GM12864 (cell line): ENCODE measurements at regions not wholly inside any gene's neighbourhood (a gene's known extent, or its start where the extent isn't known, plus 50 kb on each side); places are given as distances from the start of the nearest gene placed in this dataset.

Experiments
- DNase-seq: peaks from one replicate; pipeline ENCODE4 v3.0.0-alpha.2; 2011; ENCODE audit warnings: low read depth
- H3K4me3 ChIP-seq: 2 replicates; pipeline ENCODE4 v1.5.1; 2011; ENCODE audit warnings: mild to moderate bottlenecking, low read depth, low read length, control low read depth
- TF ChIP-seq, protein P1 (sequence below): IDR thresholded peaks from 2 replicates; pipeline ENCODE4 v1.5.1; 2011; ENCODE audit warnings: low read depth, mild to moderate bottlenecking, moderate library complexity, low read length, control low read depth, inconsistent platforms; ENCODE audit errors: missing control alignments

DNA sequence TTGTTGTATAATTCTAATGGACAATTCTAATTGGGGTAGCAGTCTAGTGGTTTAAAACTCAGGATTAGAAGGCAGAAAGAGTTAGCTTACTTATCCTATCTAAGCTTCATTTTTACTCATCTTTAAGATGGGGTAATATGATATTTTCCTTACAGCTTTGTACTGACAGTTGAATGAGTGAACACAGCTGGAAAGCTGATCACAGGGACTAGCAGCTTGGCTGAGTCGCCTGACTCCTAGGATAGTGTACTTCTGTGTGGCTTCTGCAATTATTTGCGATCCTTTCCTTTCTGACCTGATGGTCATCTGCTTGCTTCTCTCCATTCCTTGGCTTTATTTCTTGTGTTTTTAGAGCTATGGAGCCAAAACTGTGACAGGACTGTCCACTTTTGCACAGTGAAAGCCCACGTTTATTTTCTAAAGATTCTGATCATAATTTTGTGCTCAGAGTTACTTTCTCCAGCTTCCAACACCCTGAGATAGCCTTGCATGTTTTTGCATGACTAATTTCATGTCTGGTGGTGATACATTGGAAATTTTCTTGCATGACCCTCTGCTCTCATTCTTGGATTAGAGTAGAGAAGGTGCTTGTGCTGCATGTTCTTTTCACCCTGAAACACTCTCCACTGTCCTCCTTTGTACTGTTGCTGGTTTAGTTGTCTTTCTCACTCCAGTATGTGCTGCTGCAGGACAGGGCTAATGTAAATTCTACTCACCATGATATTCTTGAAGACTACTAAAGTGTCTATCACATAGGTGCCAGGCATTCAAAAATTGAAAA is 377.0 kb upstream of the ATP2B1 start:
- TF ChIP-seq, protein P1, sequence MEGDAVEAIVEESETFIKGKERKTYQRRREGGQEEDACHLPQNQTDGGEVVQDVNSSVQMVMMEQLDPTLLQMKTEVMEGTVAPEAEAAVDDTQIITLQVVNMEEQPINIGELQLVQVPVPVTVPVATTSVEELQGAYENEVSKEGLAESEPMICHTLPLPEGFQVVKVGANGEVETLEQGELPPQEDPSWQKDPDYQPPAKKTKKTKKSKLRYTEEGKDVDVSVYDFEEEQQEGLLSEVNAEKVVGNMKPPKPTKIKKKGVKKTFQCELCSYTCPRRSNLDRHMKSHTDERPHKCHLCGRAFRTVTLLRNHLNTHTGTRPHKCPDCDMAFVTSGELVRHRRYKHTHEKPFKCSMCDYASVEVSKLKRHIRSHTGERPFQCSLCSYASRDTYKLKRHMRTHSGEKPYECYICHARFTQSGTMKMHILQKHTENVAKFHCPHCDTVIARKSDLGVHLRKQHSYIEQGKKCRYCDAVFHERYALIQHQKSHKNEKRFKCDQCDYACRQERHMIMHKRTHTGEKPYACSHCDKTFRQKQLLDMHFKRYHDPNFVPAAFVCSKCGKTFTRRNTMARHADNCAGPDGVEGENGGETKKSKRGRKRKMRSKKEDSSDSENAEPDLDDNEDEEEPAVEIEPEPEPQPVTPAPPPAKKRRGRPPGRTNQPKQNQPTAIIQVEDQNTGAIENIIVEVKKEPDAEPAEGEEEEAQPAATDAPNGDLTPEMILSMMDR = no peak
- DNase-seq = no peak
- no peak overlapping the region for H3K4me3 ChIP-seq

DNA sequence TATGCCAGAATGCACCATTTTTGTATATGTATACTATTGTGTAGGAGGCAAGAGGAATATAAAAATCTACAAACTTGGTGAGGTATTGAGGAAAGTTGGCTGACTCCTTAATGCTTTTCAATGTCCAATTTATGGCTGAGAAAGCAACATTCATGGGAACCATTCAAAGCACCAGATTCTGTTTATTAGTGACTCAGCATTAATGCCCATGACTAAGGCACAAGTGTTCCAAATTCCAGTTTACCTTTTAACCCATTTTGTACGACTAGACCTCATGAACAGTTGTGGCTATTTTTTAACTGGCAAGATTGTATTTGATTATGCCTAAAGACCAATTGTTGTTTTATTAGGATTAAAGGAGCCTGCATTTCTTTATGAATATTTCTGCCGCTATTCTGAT is 375.4 kb upstream of the ATP2B1 start:
- TF ChIP-seq, protein P1 = no peak
- DNase-seq = no peak

DNA sequence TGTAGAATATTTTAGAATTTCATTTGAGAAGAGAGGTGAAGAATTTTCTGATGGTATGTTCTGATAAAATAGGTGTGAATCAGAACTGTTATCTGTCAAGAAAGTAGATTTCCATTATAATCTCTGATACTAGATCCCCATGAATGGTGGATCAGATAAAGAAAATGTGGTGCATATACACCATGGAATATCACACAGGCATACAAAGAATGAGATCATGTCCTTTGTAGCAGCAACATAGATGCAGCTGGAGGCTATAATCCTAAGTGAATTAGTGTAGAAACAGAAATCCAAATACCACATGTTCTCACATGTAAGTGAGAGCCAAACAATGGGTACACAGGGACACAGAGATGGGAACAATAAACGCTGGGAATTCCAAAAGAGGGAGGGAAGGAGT is 372.0 kb upstream of the ATP2B1 start:
- TF ChIP-seq, protein P1 = no peak
- DNase-seq = no peak
- no peak overlapping the region for H3K4me3 ChIP-seq

More for the DNA sequence above, 375.4 kb upstream of the ATP2B1 start:
- H3K4me3 ChIP-seq = no peak overlapping the region

DNA sequence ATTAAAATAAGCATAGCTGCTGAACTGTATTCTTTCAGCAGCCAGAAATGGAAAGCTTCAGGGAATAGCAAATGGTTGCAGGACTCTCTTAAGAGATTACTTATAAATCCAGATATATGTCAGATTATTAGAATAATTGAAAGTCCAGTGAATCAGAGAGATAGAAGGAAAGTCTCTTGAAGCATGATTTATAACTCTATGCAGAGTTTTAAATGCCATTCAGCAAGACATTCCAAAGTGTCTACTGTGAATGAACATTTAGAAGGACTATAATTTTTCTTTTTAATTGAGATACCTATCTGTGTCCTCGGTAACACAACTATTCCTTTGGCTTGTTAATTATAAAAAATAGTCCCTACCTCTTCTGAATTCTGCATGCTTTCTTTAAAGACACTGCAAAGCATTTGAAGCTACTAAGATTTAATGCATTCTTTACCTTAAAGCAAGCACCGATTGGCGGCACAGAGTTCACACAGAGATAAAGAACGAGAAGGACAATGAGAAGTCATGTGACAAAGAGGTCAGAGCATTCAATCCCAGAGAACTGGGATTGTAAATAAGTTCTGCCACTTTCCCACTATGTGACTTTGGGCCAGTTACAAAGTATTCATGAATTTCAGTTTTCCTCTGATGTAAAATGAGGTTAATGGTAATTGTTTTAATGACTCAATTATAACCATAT is 371.0 kb upstream of the ATP2B1 start:
- no peak overlapping the region for H3K4me3 ChIP-seq
- no peak for DNase-seq
- TF ChIP-seq, protein P1 = no peak

DNA sequence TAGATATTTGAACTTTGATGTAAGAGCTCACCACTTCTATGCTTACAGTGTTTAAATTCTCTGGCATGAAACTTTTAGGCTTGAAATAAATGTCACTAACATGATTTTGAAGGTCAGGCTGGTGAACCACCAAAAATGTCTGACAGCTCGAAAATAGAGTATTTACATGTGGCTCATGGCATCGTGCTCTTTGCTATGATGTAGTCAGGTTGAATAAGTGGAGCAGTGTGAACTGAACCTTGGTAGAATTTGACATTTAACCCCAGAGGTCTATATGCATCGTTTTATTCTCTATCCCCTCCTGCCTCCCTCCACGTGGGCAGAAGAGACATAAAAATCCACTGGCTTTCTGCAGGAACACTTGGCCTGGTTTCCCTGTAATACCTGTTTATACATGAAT is 369.7 kb upstream of the ATP2B1 start:
- TF ChIP-seq, protein P1 = no peak
- H3K4me3 ChIP-seq = no peak overlapping the region
- DNase-seq = no peak

DNA sequence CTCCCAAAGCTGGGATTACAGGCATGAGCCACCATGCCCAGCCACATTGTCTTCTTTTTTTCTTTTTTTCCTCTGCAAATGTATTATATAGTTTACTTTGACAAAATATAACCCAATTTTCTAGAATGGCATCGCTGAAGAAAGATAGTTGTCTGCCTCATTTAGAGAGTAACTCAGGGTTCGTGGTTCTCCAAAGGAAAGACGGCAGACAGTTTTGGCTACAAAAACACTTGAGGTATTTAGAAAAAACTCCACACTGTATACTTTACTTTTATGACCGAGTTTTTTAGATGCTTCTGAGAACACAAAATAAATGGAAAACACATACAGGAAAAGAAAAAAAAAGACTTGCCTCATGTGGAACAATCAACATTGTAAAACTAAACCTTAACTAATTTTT is 369.1 kb upstream of the ATP2B1 start:
- H3K4me3 ChIP-seq = no peak overlapping the region
- TF ChIP-seq, protein P1 = no peak
- no peak for DNase-seq
